ENCODE measurements at regions not wholly inside any gene's neighbourhood (a gene's known extent, or its start where the extent isn't known, plus 50 kb on each side); places are given as distances from the start of the nearest gene placed in this dataset.

DNA sequence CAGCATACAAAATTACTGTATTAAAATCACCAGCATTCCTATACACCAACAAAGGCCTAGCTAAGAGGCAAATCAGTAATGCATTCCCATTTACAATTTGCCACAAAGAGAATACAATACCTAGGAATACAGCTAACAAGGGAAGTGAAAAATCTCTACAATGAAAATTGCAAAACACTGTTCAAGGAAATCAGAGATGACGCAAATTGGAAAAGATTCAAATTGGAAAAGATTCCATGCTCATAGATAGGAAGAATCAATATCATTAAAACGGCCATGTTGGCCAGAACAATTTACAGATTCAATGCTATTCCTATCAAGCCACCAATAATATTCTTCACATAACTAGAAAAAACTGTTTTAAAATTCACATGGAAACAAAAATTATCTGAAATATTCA is 123.0 kb upstream of the ANO5 start:
- Histone ChIP-seq H3K4me3 (ENCODE audit: low read depth in 1 of 2, low read length in 2 of 2) (no peak overlapping the region), H3K9me3 (ENCODE audit: control insufficient read depth in 1 of 2, low read length in 2 of 2) (peaks cover 0 to 20% of the 10 kb centered on the region in 2 donors), H3K27ac (ENCODE audit: low read length) (no peak overlapping the region), H3K4me1 (ENCODE audit: control insufficient read depth in 1 of 2, insufficient read depth in 2 of 2, low read length in 2 of 2) (no peaks in the 10 kb centered on the region), H3K27me3 (ENCODE audit: low read depth, low read length) (no peaks in the 10 kb centered on the region), H3K36me3 (ENCODE audit: control insufficient read depth in 1 of 2, insufficient read depth in 2 of 2, low read length in 2 of 2) (no peaks in the 10 kb centered on the region)

GRCh38 chr11:22076271-22076930 is 116.5 kb upstream of the ANO5 start:
- Histone ChIP-seq H3K27me3 (ENCODE audit: low read depth, low read length) (no peaks in the 10 kb centered on the region), H3K4me3 (ENCODE audit: low read depth in 1 of 2, low read length in 2 of 2) (no peak overlapping the region), H3K4me1 (ENCODE audit: control insufficient read depth in 1 of 2, insufficient read depth in 2 of 2, low read length in 2 of 2) (no peaks in the 10 kb centered on the region), H3K9me3 (ENCODE audit: control insufficient read depth in 1 of 2, low read length in 2 of 2) (no peaks in the 10 kb centered on the region), H3K36me3 (ENCODE audit: control insufficient read depth in 1 of 2, insufficient read depth in 2 of 2, low read length in 2 of 2) (no peaks in the 10 kb centered on the region), H3K27ac (ENCODE audit: low read length) (no peak overlapping the region)

DNA sequence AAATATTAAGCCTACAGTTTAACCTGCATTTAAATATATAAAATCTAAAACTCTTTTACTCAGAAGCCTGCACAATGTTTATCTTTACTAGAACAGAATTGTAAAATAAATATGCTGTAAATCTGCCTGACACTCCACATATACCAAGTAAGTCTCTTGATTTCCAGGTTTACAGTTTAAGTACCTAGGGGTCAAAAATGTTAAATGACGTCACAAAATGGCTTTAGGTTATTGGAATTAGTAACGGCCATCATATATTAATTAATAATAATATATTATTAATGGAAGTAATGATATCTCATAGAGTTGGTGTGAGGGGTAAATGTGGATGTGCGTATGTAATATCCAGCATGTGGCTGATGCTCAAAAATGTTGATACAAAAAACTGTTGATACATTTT is 114.8 kb upstream of the ANO5 start:
- H3K27me3 ChIP-seq (ENCODE audit: low read depth, low read length), result no peaks in the 10 kb centered on the region
- H3K27ac ChIP-seq (ENCODE audit: low read length), result no peak overlapping the region
- no peaks in the 10 kb centered on the region for H3K4me1 ChIP-seq (ENCODE audit: control insufficient read depth in 1 of 2, insufficient read depth in 2 of 2, low read length in 2 of 2)
- no peaks in the 10 kb centered on the region for H3K36me3 ChIP-seq (ENCODE audit: control insufficient read depth in 1 of 2, insufficient read depth in 2 of 2, low read length in 2 of 2)
- no peaks in the 10 kb centered on the region for H3K9me3 ChIP-seq (ENCODE audit: control insufficient read depth in 1 of 2, low read length in 2 of 2)
- H3K4me3 ChIP-seq (ENCODE audit: low read depth in 1 of 2, low read length in 2 of 2), result no peak overlapping the region

- H3K9me3 ChIP-seq (ENCODE audit: control insufficient read depth in 1 of 2, low read length in 2 of 2), result no peaks in the 10 kb centered on the region
- no peaks in the 10 kb centered on the region for H3K27me3 ChIP-seq (ENCODE audit: low read depth, low read length)
- no peak overlapping the region for H3K27ac ChIP-seq (ENCODE audit: low read length)
- H3K36me3 ChIP-seq (ENCODE audit: control insufficient read depth in 1 of 2, insufficient read depth in 2 of 2, low read length in 2 of 2), result no peaks in the 10 kb centered on the region
- H3K4me1 ChIP-seq (ENCODE audit: control insufficient read depth in 1 of 2, insufficient read depth in 2 of 2, low read length in 2 of 2), result no peaks in the 10 kb centered on the region
- H3K4me3 ChIP-seq (ENCODE audit: low read depth in 1 of 2, low read length in 2 of 2), result no peak overlapping the region
Observed at GRCh38 chr11:22079133-22079872, 113.6 kb upstream of the ANO5 start.

- Histone ChIP-seq H3K36me3 (ENCODE audit: control insufficient read depth in 1 of 2, insufficient read depth in 2 of 2, low read length in 2 of 2) (no peaks in the 10 kb centered on the region), H3K9me3 (ENCODE audit: control insufficient read depth in 1 of 2, low read length in 2 of 2) (no peaks in the 10 kb centered on the region), H3K4me3 (ENCODE audit: low read depth in 1 of 2, low read length in 2 of 2) (no peak overlapping the region), H3K4me1 (ENCODE audit: control insufficient read depth in 1 of 2, insufficient read depth in 2 of 2, low read length in 2 of 2) (no peaks in the 10 kb centered on the region), H3K27me3 (ENCODE audit: low read depth, low read length) (no peaks in the 10 kb centered on the region), H3K27ac (ENCODE audit: low read length) (no peak overlapping the region)
Observed at GRCh38 chr11:22082178-22082577, 110.7 kb upstream of the ANO5 start.

GRCh38 chr11:22082788-22083187 is 110.1 kb upstream of the ANO5 start:
- H3K27ac ChIP-seq (ENCODE audit: low read length), result no peak overlapping the region

GRCh38 chr11:22084056-22084455 is 108.8 kb upstream of the ANO5 start:
- no peaks in the 10 kb centered on the region for H3K27me3 ChIP-seq (ENCODE audit: low read depth, low read length)
- H3K4me1 ChIP-seq (ENCODE audit: control insufficient read depth in 1 of 2, insufficient read depth in 2 of 2, low read length in 2 of 2), result no peaks in the 10 kb centered on the region
- H3K4me3 ChIP-seq (ENCODE audit: low read depth in 1 of 2, low read length in 2 of 2), result no peak overlapping the region
- H3K27ac ChIP-seq (ENCODE audit: low read length), result no peak overlapping the region
- H3K36me3 ChIP-seq (ENCODE audit: control insufficient read depth in 1 of 2, insufficient read depth in 2 of 2, low read length in 2 of 2), result no peaks in the 10 kb centered on the region
- H3K9me3 ChIP-seq (ENCODE audit: control insufficient read depth in 1 of 2, low read length in 2 of 2), result no peaks in the 10 kb centered on the region

More at GRCh38 chr11:22082788-22083187, 110.1 kb upstream of the ANO5 start:
- Histone ChIP-seq H3K4me1 (ENCODE audit: control insufficient read depth in 1 of 2, insufficient read depth in 2 of 2, low read length in 2 of 2) (no peaks in the 10 kb centered on the region), H3K4me3 (ENCODE audit: low read depth in 1 of 2, low read length in 2 of 2) (no peak overlapping the region), H3K36me3 (ENCODE audit: control insufficient read depth in 1 of 2, insufficient read depth in 2 of 2, low read length in 2 of 2) (no peaks in the 10 kb centered on the region), H3K9me3 (ENCODE audit: control insufficient read depth in 1 of 2, low read length in 2 of 2) (no peaks in the 10 kb centered on the region), H3K27me3 (ENCODE audit: low read depth, low read length) (no peaks in the 10 kb centered on the region)

- Histone ChIP-seq H3K27me3 (ENCODE audit: low read depth, low read length) (no peaks in the 10 kb centered on the region), H3K27ac (ENCODE audit: low read length) (no peak overlapping the region), H3K36me3 (ENCODE audit: control insufficient read depth in 1 of 2, insufficient read depth in 2 of 2, low read length in 2 of 2) (no peaks in the 10 kb centered on the region), H3K4me1 (ENCODE audit: control insufficient read depth in 1 of 2, insufficient read depth in 2 of 2, low read length in 2 of 2) (no peaks in the 10 kb centered on the region), H3K9me3 (ENCODE audit: control insufficient read depth in 1 of 2, low read length in 2 of 2) (no peaks in the 10 kb centered on the region), H3K4me3 (ENCODE audit: low read depth in 1 of 2, low read length in 2 of 2) (no peak overlapping the region)
Observed at GRCh38 chr11:22084564-22084963, 108.3 kb upstream of the ANO5 start.

DNA sequence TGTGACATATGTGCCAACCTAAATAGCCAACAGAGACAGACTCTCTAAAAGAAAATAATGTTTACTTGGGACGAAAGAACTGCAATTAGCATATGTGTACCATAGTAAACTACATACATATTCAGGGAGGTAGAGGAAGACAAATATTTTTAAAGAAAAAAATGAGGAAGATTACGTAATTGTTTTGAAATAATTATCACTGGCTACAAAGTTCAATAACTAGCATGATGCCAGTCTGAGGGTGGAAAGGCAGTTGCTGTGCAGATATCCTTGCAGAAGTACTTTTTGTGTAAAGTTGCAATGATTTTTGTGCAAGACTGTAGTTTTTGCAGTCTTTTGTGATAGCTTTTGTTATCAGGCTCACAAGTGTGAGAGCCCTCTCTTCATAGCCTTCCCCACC is 103.3 kb upstream of the ANO5 start:
- no peaks in the 10 kb centered on the region for H3K36me3 ChIP-seq (ENCODE audit: control insufficient read depth in 1 of 2, insufficient read depth in 2 of 2, low read length in 2 of 2)
- H3K27ac ChIP-seq (ENCODE audit: low read length), result no peak overlapping the region
- no peaks in the 10 kb centered on the region for H3K9me3 ChIP-seq (ENCODE audit: control insufficient read depth in 1 of 2, low read length in 2 of 2)
- no peaks in the 10 kb centered on the region for H3K27me3 ChIP-seq (ENCODE audit: low read depth, low read length)
- H3K4me1 ChIP-seq (ENCODE audit: control insufficient read depth in 1 of 2, insufficient read depth in 2 of 2, low read length in 2 of 2), result no peaks in the 10 kb centered on the region
- H3K4me3 ChIP-seq (ENCODE audit: low read depth in 1 of 2, low read length in 2 of 2), result no peak overlapping the region

DNA sequence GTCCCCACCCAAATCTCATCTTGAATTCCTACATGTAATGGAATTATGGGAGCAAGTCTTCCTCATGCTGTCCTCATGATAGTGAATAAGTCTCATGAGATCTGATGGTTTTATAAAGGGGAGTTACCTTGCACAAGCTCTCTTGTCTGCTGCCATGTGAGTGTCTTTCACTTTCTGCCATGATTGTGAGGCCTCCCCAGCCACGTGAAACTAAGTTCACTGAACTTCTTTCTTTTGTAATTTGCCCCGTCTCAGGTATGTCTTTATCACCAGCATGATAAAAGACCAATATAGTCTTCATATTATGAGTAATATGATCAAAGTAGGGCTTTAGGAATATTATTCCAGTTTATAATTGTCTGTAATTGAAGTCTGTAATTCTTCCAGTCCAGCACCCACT is 86.3 kb upstream of the ANO5 start:
- H3K27me3 ChIP-seq (ENCODE audit: low read depth, low read length), result no peaks in the 10 kb centered on the region
- H3K36me3 ChIP-seq (ENCODE audit: control insufficient read depth in 1 of 2, insufficient read depth in 2 of 2, low read length in 2 of 2), result no peaks in the 10 kb centered on the region
- no peaks in the 10 kb centered on the region for H3K9me3 ChIP-seq (ENCODE audit: control insufficient read depth in 1 of 2, low read length in 2 of 2)
- no peak overlapping the region for H3K27ac ChIP-seq (ENCODE audit: low read length)
- no peak overlapping the region for H3K4me3 ChIP-seq (ENCODE audit: low read depth in 1 of 2, low read length in 2 of 2)
- no peaks in the 10 kb centered on the region for H3K4me1 ChIP-seq (ENCODE audit: control insufficient read depth in 1 of 2, insufficient read depth in 2 of 2, low read length in 2 of 2)

GRCh38 chr11:22115470-22116029 is 77.3 kb upstream of the ANO5 start:
- Histone ChIP-seq H3K4me3 (ENCODE audit: low read depth in 1 of 2, low read length in 2 of 2) (no peak overlapping the region), H3K9me3 (ENCODE audit: control insufficient read depth in 1 of 2, low read length in 2 of 2) (no peaks in the 10 kb centered on the region), H3K4me1 (ENCODE audit: control insufficient read depth in 1 of 2, insufficient read depth in 2 of 2, low read length in 2 of 2) (no peaks in the 10 kb centered on the region), H3K36me3 (ENCODE audit: control insufficient read depth in 1 of 2, insufficient read depth in 2 of 2, low read length in 2 of 2) (no peaks in the 10 kb centered on the region), H3K27me3 (ENCODE audit: low read depth, low read length) (no peaks in the 10 kb centered on the region), H3K27ac (ENCODE audit: low read length) (no peak overlapping the region)

All from muscle layer of duodenum (tissue), 2 donors.